ENCODE measurements at regions not wholly inside any gene's neighbourhood (a gene's known extent, or its start where the extent isn't known, plus 50 kb on each side); places are given as distances from the start of the nearest gene placed in this dataset.

DNA sequence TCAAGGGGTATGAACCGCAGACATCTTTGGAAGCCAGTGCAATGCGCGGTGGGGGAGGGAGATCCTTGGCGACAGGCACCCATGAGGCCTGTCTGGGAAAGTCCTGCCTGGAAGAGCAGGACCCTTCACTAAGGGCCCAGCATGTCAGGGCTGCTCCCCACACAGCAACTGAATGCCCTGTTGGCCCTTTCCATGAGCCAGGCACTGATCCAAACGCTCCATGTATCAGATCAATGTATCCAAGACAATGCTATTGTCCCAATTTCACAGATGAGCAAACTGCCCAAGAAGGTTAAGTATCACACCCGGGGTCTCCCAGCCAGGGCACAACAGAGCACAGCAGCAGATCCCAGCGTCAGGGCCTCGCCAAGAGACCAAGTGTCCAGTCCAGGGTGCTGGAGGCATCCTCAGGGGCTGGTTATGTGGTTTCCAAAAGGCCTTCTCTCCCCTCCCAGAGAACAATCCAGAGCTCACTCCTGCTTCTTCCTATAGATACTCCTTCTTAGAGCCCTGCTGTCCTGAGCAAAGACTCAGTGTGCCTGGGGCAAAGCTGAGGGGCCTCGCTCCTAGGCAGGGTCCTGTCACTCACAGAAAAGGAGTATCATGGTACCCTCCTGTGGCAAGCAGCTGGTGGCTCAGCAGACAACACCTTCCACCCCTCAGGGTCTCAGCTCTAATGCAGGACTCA, 328.0 kb downstream of the NPHP4 start:
- peaks cover 3% of the 10 kb centered on the region for H3K9me3 ChIP-seq (ENCODE audit: low read depth, low read length)
- no peaks in the 10 kb centered on the region for H3K79me2 ChIP-seq (ENCODE audit: insufficient read depth, low read length)
- H2AFZ ChIP-seq (ENCODE audit: low read length) = no peak overlapping the region
- no peaks in the 10 kb centered on the region for H4K20me1 ChIP-seq (ENCODE audit: insufficient read depth, low read length)
- H3K4me2 ChIP-seq (ENCODE audit: insufficient read depth, low read length) = no peak overlapping the region
- no peaks in the 10 kb centered on the region for H3K4me1 ChIP-seq (ENCODE audit: insufficient read depth, low read length)
- no peak overlapping the region for H3K27ac ChIP-seq (ENCODE audit: low read depth, low read length)
- no peak for DNase-seq (ENCODE audit: insufficient read length, low spot score, missing footprints)
- H3K36me3 ChIP-seq (ENCODE audit: insufficient read depth, low read length) = no peaks in the 10 kb centered on the region
- no peak overlapping the region for H3K4me3 ChIP-seq (ENCODE audit: insufficient read depth, low read length)
- H3K27me3 ChIP-seq (ENCODE audit: insufficient read depth, low read length) = no peaks in the 10 kb centered on the region
- TF ChIP-seq, protein P1, sequence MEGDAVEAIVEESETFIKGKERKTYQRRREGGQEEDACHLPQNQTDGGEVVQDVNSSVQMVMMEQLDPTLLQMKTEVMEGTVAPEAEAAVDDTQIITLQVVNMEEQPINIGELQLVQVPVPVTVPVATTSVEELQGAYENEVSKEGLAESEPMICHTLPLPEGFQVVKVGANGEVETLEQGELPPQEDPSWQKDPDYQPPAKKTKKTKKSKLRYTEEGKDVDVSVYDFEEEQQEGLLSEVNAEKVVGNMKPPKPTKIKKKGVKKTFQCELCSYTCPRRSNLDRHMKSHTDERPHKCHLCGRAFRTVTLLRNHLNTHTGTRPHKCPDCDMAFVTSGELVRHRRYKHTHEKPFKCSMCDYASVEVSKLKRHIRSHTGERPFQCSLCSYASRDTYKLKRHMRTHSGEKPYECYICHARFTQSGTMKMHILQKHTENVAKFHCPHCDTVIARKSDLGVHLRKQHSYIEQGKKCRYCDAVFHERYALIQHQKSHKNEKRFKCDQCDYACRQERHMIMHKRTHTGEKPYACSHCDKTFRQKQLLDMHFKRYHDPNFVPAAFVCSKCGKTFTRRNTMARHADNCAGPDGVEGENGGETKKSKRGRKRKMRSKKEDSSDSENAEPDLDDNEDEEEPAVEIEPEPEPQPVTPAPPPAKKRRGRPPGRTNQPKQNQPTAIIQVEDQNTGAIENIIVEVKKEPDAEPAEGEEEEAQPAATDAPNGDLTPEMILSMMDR (IDR thresholded peaks at IDR 0.05; ENCODE audit: extremely low read depth, low read depth, low read length) = no peak

DNA sequence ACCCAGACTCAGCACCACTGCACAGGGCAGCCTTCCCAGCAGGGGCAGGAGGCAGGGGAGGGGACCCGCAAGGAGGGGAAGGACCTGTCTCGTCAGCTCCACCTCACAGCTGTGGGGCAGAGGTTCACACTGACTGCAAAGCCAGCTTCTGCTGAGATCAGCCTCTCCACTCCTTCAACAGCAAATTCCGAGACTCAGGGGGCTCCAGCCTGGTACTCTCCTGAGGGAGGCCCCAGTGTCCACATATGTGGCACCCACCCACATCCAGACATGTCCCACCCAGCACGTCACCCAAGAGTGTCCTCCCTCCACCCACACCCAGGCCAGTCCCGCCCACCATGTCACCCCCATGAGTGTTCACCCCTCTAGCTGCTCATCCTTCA, 329.5 kb downstream of the NPHP4 start:
- Histone ChIP-seq H3K79me2 (ENCODE audit: insufficient read depth, low read length) (no peaks in the 10 kb centered on the region), H3K36me3 (ENCODE audit: insufficient read depth, low read length) (no peaks in the 10 kb centered on the region), H4K20me1 (ENCODE audit: insufficient read depth, low read length) (no peaks in the 10 kb centered on the region), H3K27me3 (ENCODE audit: insufficient read depth, low read length) (no peaks in the 10 kb centered on the region), H3K4me1 (ENCODE audit: insufficient read depth, low read length) (no peaks in the 10 kb centered on the region), H3K4me3 (ENCODE audit: insufficient read depth, low read length) (no peak overlapping the region), H3K27ac (ENCODE audit: low read depth, low read length) (no peak overlapping the region), H2AFZ (ENCODE audit: low read length) (no peak overlapping the region), H3K4me2 (ENCODE audit: insufficient read depth, low read length) (no peak overlapping the region), H3K9me3 (ENCODE audit: low read depth, low read length) (peaks cover 3% of the 10 kb centered on the region)
- TF ChIP-seq, protein P1 (IDR thresholded peaks at IDR 0.05; ENCODE audit: extremely low read depth, low read depth, low read length) = no peak
- DNase-seq (ENCODE audit: insufficient read length, low spot score, missing footprints) = no peak

DNA sequence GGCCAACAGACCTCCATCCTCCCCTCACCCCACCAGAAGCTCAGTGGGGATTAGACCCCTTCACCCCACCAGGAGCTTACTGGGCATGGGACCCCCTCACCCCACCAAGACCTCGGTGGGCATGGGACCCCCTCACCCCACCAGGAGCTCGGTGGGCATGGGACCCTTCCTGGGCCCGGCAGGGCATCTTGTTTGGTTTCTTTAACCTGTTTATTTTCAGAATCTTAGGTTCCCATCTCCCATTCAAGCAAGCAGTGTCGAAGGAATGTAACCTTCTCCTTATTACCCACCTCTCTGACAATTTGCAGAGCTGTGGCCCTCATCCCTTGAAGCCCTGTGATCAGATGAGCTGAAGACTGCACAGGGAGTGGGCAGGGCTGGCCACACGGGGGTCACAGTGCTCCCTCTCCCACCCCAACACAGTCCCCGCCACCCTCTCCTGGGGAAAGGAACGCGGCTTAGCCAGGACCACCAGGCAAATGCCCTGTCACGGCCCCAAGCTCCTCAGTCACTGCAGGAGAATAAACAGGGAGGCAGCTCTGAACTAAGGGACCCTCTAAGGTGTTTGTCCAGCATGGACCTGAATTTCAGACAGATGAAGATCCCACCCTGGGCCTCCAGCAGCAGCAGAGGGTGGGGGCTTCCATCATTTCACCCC, 330.0 kb downstream of the NPHP4 start:
- no peak for DNase-seq (ENCODE audit: insufficient read length, low spot score, missing footprints)
- Histone ChIP-seq H3K9me3 (ENCODE audit: low read depth, low read length) (peaks cover 2% of the 10 kb centered on the region), H3K4me1 (ENCODE audit: insufficient read depth, low read length) (no peaks in the 10 kb centered on the region)

More for the DNA sequence above, 330.0 kb downstream of the NPHP4 start:
- no peak overlapping the region for H3K4me3 ChIP-seq (ENCODE audit: insufficient read depth, low read length)
- no peak overlapping the region for H3K4me2 ChIP-seq (ENCODE audit: insufficient read depth, low read length)
- no peaks in the 10 kb centered on the region for H4K20me1 ChIP-seq (ENCODE audit: insufficient read depth, low read length)
- H3K36me3 ChIP-seq (ENCODE audit: insufficient read depth, low read length) = no peaks in the 10 kb centered on the region
- TF ChIP-seq, protein P1 (IDR thresholded peaks at IDR 0.05; ENCODE audit: extremely low read depth, low read depth, low read length) = no peak
- H3K27ac ChIP-seq (ENCODE audit: low read depth, low read length) = no peak overlapping the region
- H2AFZ ChIP-seq (ENCODE audit: low read length) = no peak overlapping the region
- no peaks in the 10 kb centered on the region for H3K79me2 ChIP-seq (ENCODE audit: insufficient read depth, low read length)
- H3K27me3 ChIP-seq (ENCODE audit: insufficient read depth, low read length) = no peaks in the 10 kb centered on the region
